Activated T-helper 1 cell treated with Interleukin-2 at 50 U/mL for 16 hours (primary cell): ENCODE measurements at regions not wholly inside any gene's neighbourhood (a gene's known extent, or its start where the extent isn't known, plus 50 kb on each side); places are given as distances from the start of the nearest gene placed in this dataset.
"Not testable (repeated sequence)": the region's sequence is repeated elsewhere in the genome, so short reads cannot be mapped to it uniquely, and the experiment has no call there.

Source experiments
- DNase-seq: peaks from one replicate; pipeline ENCODE4 v3.0.0-alpha.2; 2020; ENCODE audit warnings: low read depth

- DNase-seq: no peak
Observed at GRCh38 chr15:26125664-26126063, 262.5 kb upstream of the ATP10A start.

- DNase-seq: no peak
Observed at GRCh38 chr15:26119322-26119721, 256.2 kb upstream of the ATP10A start.

GRCh38 chr15:26115229-26115943 lies 252.3 kb upstream of the ATP10A start:
- no peak for DNase-seq

GRCh38 chr15:26114128-26114527 lies 251.0 kb upstream of the ATP10A start:
- not testable (repeated sequence) for DNase-seq

- no peak for DNase-seq
Observed at GRCh38 chr15:26113296-26113695, 250.2 kb upstream of the ATP10A start.

- no peak for DNase-seq
Observed at GRCh38 chr15:26109203-26109602, 246.1 kb upstream of the ATP10A start.

GRCh38 chr15:26106556-26106955 lies 243.4 kb upstream of the ATP10A start:
- DNase-seq: no peak

- no peak for DNase-seq
Observed at GRCh38 chr15:26103002-26103404, 239.9 kb upstream of the ATP10A start.

GRCh38 chr15:26102365-26102764 lies 239.2 kb upstream of the ATP10A start:
- DNase-seq: no peak

- no peak for DNase-seq
Observed at GRCh38 chr15:26101443-26101842, 238.3 kb upstream of the ATP10A start.

- no peak for DNase-seq
Observed at GRCh38 chr15:26098801-26099200, 235.7 kb upstream of the ATP10A start.

- DNase-seq: no peak
Observed at GRCh38 chr15:26097216-26097615, 234.1 kb upstream of the ATP10A start.

- DNase-seq: no peak
Observed at GRCh38 chr15:26096581-26096980, 233.5 kb upstream of the ATP10A start.

- no peak for DNase-seq
Observed at GRCh38 chr15:26095710-26096330, 232.7 kb upstream of the ATP10A start.

GRCh38 chr15:26091184-26091583 lies 228.1 kb upstream of the ATP10A start:
- DNase-seq: no peak

- no peak for DNase-seq
Observed at GRCh38 chr15:26087881-26088280, 224.8 kb upstream of the ATP10A start.

GRCh38 chr15:26087395-26087794 lies 224.3 kb upstream of the ATP10A start:
- no peak for DNase-seq

- DNase-seq: no peak
Observed at GRCh38 chr15:26084771-26085170, 221.6 kb upstream of the ATP10A start.

GRCh38 chr15:26083896-26084295 lies 220.8 kb upstream of the ATP10A start:
- no peak for DNase-seq

GRCh38 chr15:26083457-26083856 lies 220.3 kb upstream of the ATP10A start:
- DNase-seq: no peak

- DNase-seq: peak; percentile 92
Observed at GRCh38 chr15:26082221-26083109, 219.3 kb upstream of the ATP10A start.

GRCh38 chr15:26081758-26082220 lies 218.7 kb upstream of the ATP10A start:
- no peak for DNase-seq

GRCh38 chr15:26075770-26076169 lies 212.6 kb upstream of the ATP10A start:
- no peak for DNase-seq
